Sigmoid colon (tissue), 6 donors: ENCODE measurements at regions not wholly inside any gene's neighbourhood (a gene's known extent, or its start where the extent isn't known, plus 50 kb on each side); places are given as distances from the start of the nearest gene placed in this dataset.

Source experiments
- DNase-seq: peaks from one replicate; pipeline ENCODE4 v3.0.0-alpha.2; 2019
- H3K27ac ChIP-seq, 4 donors: fragments of 200-600 bp; sonication (generic); one replicate each; pipeline ENCODE4 v1.5.1; 2016 to 2019; ENCODE audit warnings: mild to moderate bottlenecking in 1 of 4
- H3K27me3 ChIP-seq, 3 donors: fragments of 200-600 bp; sonication (generic); one replicate each; pipeline ENCODE4 v1.5.1; 2019; ENCODE audit warnings: mild to moderate bottlenecking in 1 of 3
- H3K36me3 ChIP-seq, 4 donors: fragments of 200-600 bp; sonication (generic); one replicate each; pipeline ENCODE4 v1.5.1; 2016 to 2019
- H3K4me1 ChIP-seq, 4 donors: fragments of 200-600 bp; sonication (generic); one replicate each; pipeline ENCODE4 v1.5.1; 2017 to 2019
- H3K4me3 ChIP-seq, 4 donors: fragments of 200-600 bp; sonication (generic); one replicate each; pipeline ENCODE4 v1.5.1; 2017 to 2019; ENCODE audit warnings: mild to moderate bottlenecking in 2 of 4, moderate library complexity in 1 of 4
- H3K9me3 ChIP-seq, 4 donors: fragments of 200-600 bp in 3 of 4; sonication (generic) in 3 of 4; one replicate each; pipeline versions ENCODE4 v1.5.1 to v1.6.1; 2013 to 2019
- CTCF ChIP-seq, 4 experiments: fragments of 450-650 bp in 3 of 4; fragments of 200-600 bp in 1 of 4; IDR thresholded peaks; one replicate each; pipeline ENCODE4 v1.5.1; 2016 to 2019; ENCODE audit warnings: antibody characterized with exemption in 4 of 4, mild to moderate bottlenecking in 3 of 4, moderate library complexity in 2 of 4
- EP300 ChIP-seq, 4 donors: sonication (generic); formaldehyde crosslinking; IDR thresholded peaks; one replicate each; pipeline ENCODE4 v1.6.1; 2017; ENCODE audit warnings: antibody characterized with exemption in 4 of 4
- POLR2A ChIP-seq, 2 donors: fragments of 450-650 bp; IDR thresholded peaks; one replicate each; pipeline ENCODE4 v1.6.1; 2016; ENCODE audit warnings: antibody characterized with exemption in 2 of 2, mild to moderate bottlenecking in 2 of 2, moderate library complexity in 2 of 2
- POLR2AphosphoS5 ChIP-seq, 4 donors: sonication (generic); formaldehyde crosslinking; IDR thresholded peaks; one replicate each; pipeline ENCODE4 v1.6.1; 2017; ENCODE audit warnings: antibody characterized with exemption in 4 of 4
- WGBS, 2 donors: extraction: QIAGEN DNeasy Blood & Tissue Kit; methylation state at CpG; one replicate each; pipeline ENCODE4 v1.1.7; 2013; 5-methylcytosine and 5-hydroxymethylcytosine counted together
- intact Hi-C: fragments of 100-400 bp; cut with DNase I; formaldehyde crosslinking; loops from one replicate; pipeline ENCODE4 v1.15.1; 2023
- donor health status: healthy with polysubstance abuse.
- donor health status: healthy.

DNA sequence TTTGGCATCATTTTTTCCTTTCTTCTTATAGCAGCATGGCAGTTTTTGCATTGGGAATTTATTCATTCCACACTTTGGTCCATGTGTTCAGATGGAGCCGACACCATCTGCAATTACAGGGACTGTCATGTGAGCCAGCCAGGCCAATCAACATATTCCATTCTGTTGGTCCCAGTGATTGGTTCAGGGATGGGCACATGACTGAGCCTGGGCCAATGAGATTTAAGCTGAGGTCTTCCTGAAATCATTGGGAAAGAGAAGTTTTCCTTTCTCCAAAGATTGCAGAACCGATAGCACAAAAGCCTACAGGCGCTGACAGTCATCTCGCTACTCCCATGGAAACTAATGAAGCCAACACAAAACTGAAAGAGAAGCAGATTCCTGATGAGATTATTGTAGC is 841.5 kb upstream of the TMEM132C start:
- H3K27ac ChIP-seq, result no peak overlapping the region
- WGBS, 2 donors, result 94% methylated on average over 4 of the region's 4 CpGs
- TF ChIP-seq EP300 (IDR thresholded peaks at IDR 0.05), result no peak
- TF ChIP-seq POLR2AphosphoS5 (IDR thresholded peaks at IDR 0.05), result no peak
- TF ChIP-seq CTCF (IDR thresholded peaks at IDR 0.05), result no peak
- no peak for TF ChIP-seq POLR2A (IDR thresholded peaks at IDR 0.05)
- H3K4me1 ChIP-seq, result no peaks in the 10 kb centered on the region
- no peak overlapping the region for H3K4me3 ChIP-seq
- H3K9me3 ChIP-seq, result no peaks in the 10 kb centered on the region
- H3K36me3 ChIP-seq, result no peaks in the 10 kb centered on the region
- no peaks in the 10 kb centered on the region for H3K27me3 ChIP-seq
- intact Hi-C loops, result no loop called here
- DNase-seq, result no peak

DNA sequence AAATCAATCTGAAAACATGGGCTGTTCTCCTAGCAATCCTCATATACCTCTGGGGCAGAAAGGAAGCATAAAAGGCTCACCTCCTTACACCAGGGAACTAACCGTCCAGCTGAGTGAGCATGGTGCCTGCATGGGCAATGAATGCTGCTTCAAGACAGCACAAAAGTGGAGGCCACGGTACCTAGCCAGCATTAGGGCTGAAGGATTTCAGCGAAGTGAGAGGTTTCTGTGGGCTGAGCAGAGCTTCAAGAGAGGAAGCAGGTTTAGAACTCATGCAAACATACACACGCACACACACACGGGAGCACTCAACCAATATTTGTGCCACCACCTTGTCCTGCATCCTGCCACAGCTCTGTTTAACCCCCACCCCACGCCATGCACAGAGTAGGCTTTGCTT is 838.5 kb upstream of the TMEM132C start:
- no peak for DNase-seq
- H3K4me1 ChIP-seq, result no peaks in the 10 kb centered on the region
- no peaks in the 10 kb centered on the region for H3K9me3 ChIP-seq
- no peaks in the 10 kb centered on the region for H3K36me3 ChIP-seq
- H3K27me3 ChIP-seq, result no peaks in the 10 kb centered on the region
- no peak overlapping the region for H3K27ac ChIP-seq
- intact Hi-C loops, result no loop called here
- no peak for TF ChIP-seq POLR2A (IDR thresholded peaks at IDR 0.05)
- TF ChIP-seq POLR2AphosphoS5 (IDR thresholded peaks at IDR 0.05), result no peak
- TF ChIP-seq CTCF (IDR thresholded peaks at IDR 0.05), result no peak
- no peak for TF ChIP-seq EP300 (IDR thresholded peaks at IDR 0.05)
- no peak overlapping the region for H3K4me3 ChIP-seq
- 76 to 84% methylated on average over 6 of the region's 6 CpGs for WGBS, 2 donors

GRCh38 chr12:127429551-127430285 is 837.3 kb upstream of the TMEM132C start:
- Histone ChIP-seq H3K4me1 (no peaks in the 10 kb centered on the region), H3K9me3 (no peaks in the 10 kb centered on the region), H3K36me3 (no peaks in the 10 kb centered on the region), H3K27me3 (no peaks in the 10 kb centered on the region), H3K4me3 (no peak overlapping the region), H3K27ac (no peak overlapping the region)
- 63% methylated on average over 9 of the region's 9 CpGs for WGBS, 2 donors
- intact Hi-C loops, result no loop called here
- no peak for DNase-seq
- TF ChIP-seq POLR2AphosphoS5 (IDR thresholded peaks at IDR 0.05) (no peak), CTCF (IDR thresholded peaks at IDR 0.05) (no peak), EP300 (IDR thresholded peaks at IDR 0.05) (no peak), POLR2A (IDR thresholded peaks at IDR 0.05) (no peak)

GRCh38 chr12:127430401-127430800 is 836.6 kb upstream of the TMEM132C start:
- DNase-seq, result no peak
- no peaks in the 10 kb centered on the region for H3K4me1 ChIP-seq
- H3K4me3 ChIP-seq, result no peak overlapping the region
- H3K9me3 ChIP-seq, result no peaks in the 10 kb centered on the region
- H3K27ac ChIP-seq, result no peak overlapping the region
- no peaks in the 10 kb centered on the region for H3K36me3 ChIP-seq
- no peaks in the 10 kb centered on the region for H3K27me3 ChIP-seq
- 81 to 82% methylated on average over 9 of the region's 9 CpGs for WGBS, 2 donors
- intact Hi-C loops, result no loop called here
- TF ChIP-seq POLR2AphosphoS5 (IDR thresholded peaks at IDR 0.05) (no peak), CTCF (IDR thresholded peaks at IDR 0.05) (no peak), EP300 (IDR thresholded peaks at IDR 0.05) (no peak)

DNA sequence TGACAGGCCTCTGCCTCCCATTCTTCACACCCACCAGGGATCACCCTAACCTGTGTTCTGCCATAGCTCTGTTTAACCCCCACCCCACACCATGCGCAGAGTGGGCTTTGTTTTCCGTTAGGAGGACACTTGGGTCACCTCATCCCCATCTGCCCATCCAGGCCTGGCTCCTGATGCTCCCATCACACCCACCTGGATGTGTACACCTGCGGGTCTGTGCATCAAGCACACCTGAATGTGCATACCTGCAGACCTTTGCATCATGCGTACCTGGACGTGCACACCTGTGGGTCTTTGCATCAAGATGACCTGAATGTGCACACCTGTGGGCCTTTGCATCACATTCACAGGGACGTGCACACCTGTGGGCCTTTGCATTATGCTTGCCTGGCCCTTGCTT is 835.8 kb upstream of the TMEM132C start:
- no peaks in the 10 kb centered on the region for H3K4me1 ChIP-seq
- no peak overlapping the region for H3K4me3 ChIP-seq
- no peak for DNase-seq
- WGBS, 2 donors, result 88 to 91% methylated on average over 6 of the region's 6 CpGs
- intact Hi-C loops, result no loop called here
- no peaks in the 10 kb centered on the region for H3K27me3 ChIP-seq
- H3K27ac ChIP-seq, result no peak overlapping the region
- no peaks in the 10 kb centered on the region for H3K36me3 ChIP-seq
- TF ChIP-seq CTCF (IDR thresholded peaks at IDR 0.05) (no peak), POLR2AphosphoS5 (IDR thresholded peaks at IDR 0.05) (no peak), POLR2A (IDR thresholded peaks at IDR 0.05) (no peak), EP300 (IDR thresholded peaks at IDR 0.05) (no peak)
- no peaks in the 10 kb centered on the region for H3K9me3 ChIP-seq
